ENCODE measurements at regions not wholly inside any gene's neighbourhood (a gene's known extent, or its start where the extent isn't known, plus 50 kb on each side); places are given as distances from the start of the nearest gene placed in this dataset.

DNA sequence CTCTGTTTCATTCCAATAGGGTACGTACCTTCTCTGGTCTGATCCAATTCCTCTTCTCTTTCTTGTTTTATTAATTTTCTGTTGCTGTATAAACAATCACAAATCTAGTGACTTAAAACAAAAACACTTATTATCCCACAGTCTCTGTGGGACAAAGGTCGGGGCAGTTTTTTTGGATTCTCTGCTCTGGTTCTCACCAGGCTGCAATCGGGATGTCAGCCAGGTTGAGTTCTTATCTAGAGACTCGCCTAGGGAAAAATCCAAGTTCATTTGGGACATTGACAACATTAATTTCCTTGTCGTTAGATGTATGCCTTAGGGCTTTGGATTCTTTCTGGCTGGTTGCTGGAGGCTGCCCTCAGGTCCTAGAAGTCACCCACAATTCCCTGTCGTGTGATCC is 430.5 kb upstream of the RORB start:
- TF ChIP-seq, protein P1, sequence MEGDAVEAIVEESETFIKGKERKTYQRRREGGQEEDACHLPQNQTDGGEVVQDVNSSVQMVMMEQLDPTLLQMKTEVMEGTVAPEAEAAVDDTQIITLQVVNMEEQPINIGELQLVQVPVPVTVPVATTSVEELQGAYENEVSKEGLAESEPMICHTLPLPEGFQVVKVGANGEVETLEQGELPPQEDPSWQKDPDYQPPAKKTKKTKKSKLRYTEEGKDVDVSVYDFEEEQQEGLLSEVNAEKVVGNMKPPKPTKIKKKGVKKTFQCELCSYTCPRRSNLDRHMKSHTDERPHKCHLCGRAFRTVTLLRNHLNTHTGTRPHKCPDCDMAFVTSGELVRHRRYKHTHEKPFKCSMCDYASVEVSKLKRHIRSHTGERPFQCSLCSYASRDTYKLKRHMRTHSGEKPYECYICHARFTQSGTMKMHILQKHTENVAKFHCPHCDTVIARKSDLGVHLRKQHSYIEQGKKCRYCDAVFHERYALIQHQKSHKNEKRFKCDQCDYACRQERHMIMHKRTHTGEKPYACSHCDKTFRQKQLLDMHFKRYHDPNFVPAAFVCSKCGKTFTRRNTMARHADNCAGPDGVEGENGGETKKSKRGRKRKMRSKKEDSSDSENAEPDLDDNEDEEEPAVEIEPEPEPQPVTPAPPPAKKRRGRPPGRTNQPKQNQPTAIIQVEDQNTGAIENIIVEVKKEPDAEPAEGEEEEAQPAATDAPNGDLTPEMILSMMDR (IDR thresholded peaks at IDR 0.05; ENCODE audit: low read length): no peak
- no peak for TF ChIP-seq EZH2 (IDR thresholded peaks at IDR 0.05; ENCODE audit: borderline replicate concordance, low read length)
